ENCODE measurements at regions not wholly inside any gene's neighbourhood (a gene's known extent, or its start where the extent isn't known, plus 50 kb on each side); places are given as distances from the start of the nearest gene placed in this dataset.

DNA sequence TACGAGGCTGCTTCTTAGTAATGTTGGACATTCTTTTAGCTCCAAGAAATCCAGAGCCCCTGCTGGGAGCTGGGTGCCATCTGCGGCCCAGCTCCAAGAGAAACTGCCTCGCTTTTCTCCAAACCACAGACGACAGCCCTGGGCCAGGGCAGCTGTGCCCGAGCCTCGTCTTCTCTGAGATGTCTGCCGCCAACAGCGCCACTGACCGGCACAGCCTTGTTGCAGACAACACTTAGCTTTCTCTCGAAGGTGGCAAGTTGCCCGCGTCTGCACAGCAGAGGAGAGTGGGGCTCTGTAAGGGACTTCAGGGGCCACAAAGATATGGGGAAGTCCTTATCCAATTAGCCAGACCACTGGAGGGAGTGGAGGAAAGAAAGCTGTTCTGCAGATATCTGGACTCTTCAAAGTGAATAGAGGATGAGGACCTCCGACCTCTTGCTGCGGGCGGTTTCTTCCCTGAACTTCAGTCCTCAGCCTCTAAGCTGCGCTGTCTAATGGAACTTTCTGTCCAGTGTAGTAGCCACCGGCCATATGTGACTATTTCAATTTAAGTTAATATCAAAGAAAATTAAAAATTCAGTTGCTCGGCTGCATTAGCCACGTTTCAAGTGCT is 63.9 kb upstream of the DISP3 start:
- DNase-seq = no peak

DNA sequence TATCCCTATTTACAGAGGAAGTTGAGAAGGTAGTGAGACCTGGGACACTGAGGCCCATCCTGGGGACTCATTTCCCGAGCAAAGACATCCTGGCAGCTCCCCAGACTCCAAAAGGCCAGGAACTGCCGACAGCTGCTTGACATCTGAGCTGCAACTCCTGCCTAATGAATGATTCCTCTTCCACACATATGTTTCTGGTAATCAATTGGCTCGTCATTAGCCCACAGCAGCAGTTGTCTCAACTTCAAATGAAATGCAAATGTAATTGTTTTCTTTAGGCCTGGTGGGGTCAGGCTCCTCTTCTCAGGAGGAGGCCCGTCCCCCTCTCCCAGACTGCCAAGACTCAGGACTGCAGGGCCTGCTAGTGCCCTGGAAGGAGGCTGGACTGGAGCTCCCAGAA is 61.8 kb upstream of the DISP3 start:
- no peak for DNase-seq

DNA sequence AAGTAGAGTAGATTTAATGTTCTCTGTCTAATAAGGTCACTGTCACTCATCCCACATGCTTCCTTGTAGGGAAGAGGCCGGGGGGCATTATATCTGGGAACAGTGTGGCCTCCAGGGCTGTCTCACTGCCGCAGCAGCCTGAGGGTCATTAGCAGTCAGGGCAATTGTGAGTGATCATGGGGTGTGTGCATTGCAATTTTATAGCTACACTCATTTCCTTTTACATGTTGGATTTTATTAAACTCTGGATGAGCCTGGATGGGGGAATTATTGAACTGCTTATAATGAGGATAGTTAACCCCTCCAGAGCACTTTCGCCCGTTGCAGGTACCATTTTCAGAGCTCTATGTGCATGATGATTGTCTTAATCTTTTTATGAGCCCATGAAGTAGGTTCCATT is 60.9 kb upstream of the DISP3 start:
- DNase-seq = no peak

DNA sequence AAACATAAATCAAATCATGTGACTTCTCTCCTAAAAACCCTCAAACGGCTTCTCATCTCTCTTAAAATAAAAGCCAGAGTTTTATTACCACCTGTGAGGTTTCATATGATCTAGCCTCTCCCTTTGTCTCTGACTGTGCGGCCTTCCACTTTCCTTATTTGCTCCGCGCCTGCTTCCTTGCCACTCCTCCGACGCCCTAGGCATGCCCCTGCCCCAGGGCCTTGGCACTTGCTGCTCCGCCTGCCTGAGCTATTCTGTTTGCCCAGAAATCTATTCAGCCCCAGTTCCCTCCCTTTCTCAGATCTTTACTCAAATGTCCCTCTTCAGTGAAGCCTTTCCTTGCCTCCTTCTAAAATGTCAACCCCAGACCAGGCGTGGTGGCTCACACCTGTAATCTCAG is 57.5 kb upstream of the DISP3 start:
- no peak for DNase-seq

DNA sequence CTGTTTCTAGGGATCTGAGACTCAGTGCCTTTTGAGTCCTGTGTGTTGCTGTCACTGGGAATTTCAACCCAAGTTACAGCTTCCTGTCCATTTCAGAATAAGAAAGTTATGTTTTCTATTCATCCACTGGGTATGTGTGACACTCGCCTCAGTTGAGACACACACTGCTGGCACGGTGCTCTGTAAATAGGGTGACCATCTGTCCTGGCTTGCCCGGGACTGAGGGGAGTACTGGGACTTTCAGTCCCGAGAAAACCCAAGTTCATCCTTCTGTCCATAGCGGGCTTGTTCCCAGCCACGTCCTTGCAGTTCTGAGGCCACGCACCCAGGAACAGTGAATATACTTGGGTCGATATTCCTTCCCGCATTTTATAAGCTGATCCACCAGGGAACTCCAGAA is 56.3 kb upstream of the DISP3 start:
- DNase-seq = no peak

DNA sequence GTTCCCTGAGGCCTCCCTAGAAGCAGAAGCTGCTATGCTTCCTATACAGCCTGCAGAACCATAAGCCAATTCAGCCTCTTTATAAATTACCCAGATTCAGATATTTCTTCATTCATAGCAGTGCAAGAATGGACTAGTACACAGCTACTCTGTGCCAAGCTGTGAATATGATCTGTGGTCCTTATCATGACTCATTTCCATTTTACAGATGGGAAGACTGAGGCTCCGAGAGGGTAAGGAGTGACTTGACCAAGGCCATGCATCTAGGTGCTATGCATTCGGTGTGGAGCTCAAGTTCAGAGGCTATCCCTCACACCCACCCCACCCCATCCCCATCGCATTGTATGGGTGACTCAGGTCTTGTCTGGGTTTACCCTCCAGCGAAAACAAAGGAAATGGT is 52.3 kb upstream of the DISP3 start:
- no peak for DNase-seq

DNA sequence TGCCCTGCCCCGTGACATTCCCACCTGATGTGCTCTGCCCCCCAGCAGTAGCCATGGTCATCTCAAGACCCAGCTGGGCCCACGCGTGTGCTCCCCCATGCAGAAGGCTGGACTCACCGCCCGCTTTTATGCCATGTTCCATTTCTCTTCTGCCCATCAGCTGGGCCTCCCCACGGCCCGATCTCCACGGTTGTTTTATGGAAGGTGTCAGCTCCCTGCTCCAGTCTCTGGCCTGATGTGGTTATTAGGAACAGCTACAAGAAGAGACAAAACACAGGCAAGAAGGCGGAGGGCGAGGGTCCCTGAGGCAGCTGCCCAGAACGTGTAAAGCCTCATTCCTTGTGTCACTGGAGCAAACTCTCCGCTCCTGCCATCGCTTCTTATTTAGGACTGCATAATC is 50.2 kb upstream of the DISP3 start:
- DNase-seq = no peak
